Right lobe of liver (tissue), 4 donors: ENCODE measurements at regions not wholly inside any gene's neighbourhood (a gene's known extent, or its start where the extent isn't known, plus 50 kb on each side); places are given as distances from the start of the nearest gene placed in this dataset.

Source experiments
- POLR2A ChIP-seq: fragments of 450-650 bp; IDR thresholded peaks from one replicate; pipeline ENCODE4 v1.6.1; 2017; ENCODE audit warnings: antibody characterized with exemption, mild to moderate bottlenecking
- TF ChIP-seq, protein P1 (sequence below), 4 donors: fragments of 200-600 bp in 3 of 4; fragments of 450-650 bp in 1 of 4; IDR thresholded peaks; one replicate each; pipeline versions ENCODE4 v1.5.1 to v1.8.0; 2016 to 2022; ENCODE audit warnings: antibody characterized with exemption in 4 of 4, mild to moderate bottlenecking in 2 of 4
- donor health status: DM: no; HTN: no; CAD: no.
- donor health status: DM: no; HTN: no; CAD: no.
- donor health status: DM: no; HTN: yes; CAD: no.

DNA sequence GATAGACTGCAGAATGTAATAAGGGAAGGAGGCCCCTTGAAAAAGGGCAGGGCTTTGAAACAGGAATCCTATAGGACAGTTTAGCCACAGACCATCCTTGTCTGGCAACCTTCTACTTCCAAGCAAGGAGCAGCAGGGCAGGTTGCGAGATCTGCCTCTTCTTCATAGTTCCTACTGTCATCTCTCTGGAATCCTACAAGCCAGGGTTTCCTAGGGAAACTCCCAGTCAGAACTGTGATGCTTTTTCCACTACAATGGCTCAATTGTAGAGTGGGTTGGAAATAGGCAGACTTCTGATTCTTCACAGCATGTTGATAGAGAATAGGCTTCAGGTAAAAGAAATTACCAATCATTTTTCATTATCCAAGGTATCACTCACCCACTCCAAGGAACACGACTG lies 186.3 kb downstream of the DACT1 start:
- TF ChIP-seq, protein P1, sequence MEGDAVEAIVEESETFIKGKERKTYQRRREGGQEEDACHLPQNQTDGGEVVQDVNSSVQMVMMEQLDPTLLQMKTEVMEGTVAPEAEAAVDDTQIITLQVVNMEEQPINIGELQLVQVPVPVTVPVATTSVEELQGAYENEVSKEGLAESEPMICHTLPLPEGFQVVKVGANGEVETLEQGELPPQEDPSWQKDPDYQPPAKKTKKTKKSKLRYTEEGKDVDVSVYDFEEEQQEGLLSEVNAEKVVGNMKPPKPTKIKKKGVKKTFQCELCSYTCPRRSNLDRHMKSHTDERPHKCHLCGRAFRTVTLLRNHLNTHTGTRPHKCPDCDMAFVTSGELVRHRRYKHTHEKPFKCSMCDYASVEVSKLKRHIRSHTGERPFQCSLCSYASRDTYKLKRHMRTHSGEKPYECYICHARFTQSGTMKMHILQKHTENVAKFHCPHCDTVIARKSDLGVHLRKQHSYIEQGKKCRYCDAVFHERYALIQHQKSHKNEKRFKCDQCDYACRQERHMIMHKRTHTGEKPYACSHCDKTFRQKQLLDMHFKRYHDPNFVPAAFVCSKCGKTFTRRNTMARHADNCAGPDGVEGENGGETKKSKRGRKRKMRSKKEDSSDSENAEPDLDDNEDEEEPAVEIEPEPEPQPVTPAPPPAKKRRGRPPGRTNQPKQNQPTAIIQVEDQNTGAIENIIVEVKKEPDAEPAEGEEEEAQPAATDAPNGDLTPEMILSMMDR (IDR thresholded peaks at IDR 0.05) = no peak
- TF ChIP-seq POLR2A = no peak
